HCT116 (cell line): ENCODE measurements at regions not wholly inside any gene's neighbourhood (a gene's known extent, or its start where the extent isn't known, plus 50 kb on each side); places are given as distances from the start of the nearest gene placed in this dataset.

Source experiments
- ATAC-seq: fragments of 200-7000 bp; cut with Tn5 transposase; 2 replicates; pipeline ENCODE4 v1.9.1; 2020; ENCODE audit warnings: mild to moderate bottlenecking, moderate library complexity
- BruUV-seq: library from RNA; stranded (reverse); fragments of 400-500 nt; replicated peaks from 2 replicates; lab custom pipeline; 2021; lab: Mats Ljungman, UMichigan
- CTCF ChIA-PET: fragments of 300-600 bp; sonication (Branson Sonifier 250); formaldehyde crosslinking; loops from one replicate; lab custom pipeline; 2021; ENCODE audit warnings: antibody characterized with exemption; lab: Charles Lee
- POLR2A ChIA-PET: fragments of 300-600, 350-600 bp; sonication (Branson Sonifier 250); formaldehyde crosslinking; loops from one replicate; lab custom pipeline; 2021; ENCODE audit warnings: antibody characterized with exemption; lab: Charles Lee
- RAD21 ChIA-PET, 2 experiments: fragments of 300-600 bp; sonication (Branson Sonifier 250); formaldehyde crosslinking; loops; one replicate each; lab custom pipeline; 2023; ENCODE audit warnings: low total read pairs in 2 of 2; ENCODE audit not compliant: uncharacterized antibody in 2 of 2, unreplicated experiment in 2 of 2, low non-redundant PET in 1 of 2; lab: Charles Lee
- DNase-seq: peaks from one replicate; pipeline ENCODE4 v3.0.0-alpha.2; 2010; ENCODE audit warnings: low read depth, low spot score
- H2AFZ ChIP-seq: fragments of 200-600 bp; shearing (Covaris generic), sonication (generic); 2 replicates; pipeline ENCODE4 v1.6.1; 2017; ENCODE audit warnings: low read depth, mixed run types, mixed read lengths, antibody characterized with exemption, low read length; ENCODE audit not compliant: poor library complexity, severe bottlenecking
- H3K27ac ChIP-seq: 2 replicates; pipeline ENCODE4 v1.5.1; 2012; ENCODE audit warnings: low read depth, low read length
- H3K27me3 ChIP-seq: fragments of 200-600 bp; sonication (generic); 2 replicates; pipeline ENCODE4 v1.6.1; 2016; ENCODE audit warnings: mixed run types, low read length, mixed read lengths; ENCODE audit not compliant: insufficient read depth
- H3K36me3 ChIP-seq, 2 experiments: fragments of 200-500 bp in 1 of 2; fragments of 200-600 bp in 1 of 2; sonication (Bioruptor generic) in 1 of 2; sonication (generic) in 1 of 2; 2 replicates each; pipeline versions ENCODE4 v1.5.1 to v1.6.1; 2014 to 2016; ENCODE audit warnings: low read length in 2 of 2, inconsistent platforms in 1 of 2, mixed read lengths in 1 of 2, mixed run types in 1 of 2; ENCODE audit not compliant: insufficient read depth in 2 of 2, control insufficient read depth in 1 of 2
- H3K4me1 ChIP-seq, 2 experiments: fragments of 200-600 bp in 1 of 2; sonication (generic) in 1 of 2; 2 replicates each; pipeline versions ENCODE4 v1.5.1 to v1.6.1; 2012 to 2017; ENCODE audit warnings: low read length in 2 of 2, inconsistent platforms in 1 of 2, mild to moderate bottlenecking in 1 of 2, mixed read lengths in 1 of 2, mixed run types in 1 of 2, moderate library complexity in 1 of 2; ENCODE audit not compliant: insufficient read depth in 2 of 2, control insufficient read depth in 1 of 2
- H3K4me2 ChIP-seq: fragments of 200-600 bp; sonication (generic); 2 replicates; pipeline ENCODE4 v1.6.1; 2017; ENCODE audit warnings: mixed run types, low read length, mixed read lengths
- H3K4me3 ChIP-seq, 2 experiments: fragments of 200-600 bp in 1 of 2; sonication (generic) in 1 of 2; replicated peaks in 1 of 2; 2 replicates each; pipeline ENCODE4 v1.5.1; 2011 to 2016; ENCODE audit warnings: low read length in 2 of 2, control low read depth in 1 of 2, low read depth in 1 of 2, mild to moderate bottlenecking in 1 of 2, mixed read lengths in 1 of 2, mixed run types in 1 of 2
- H3K79me2 ChIP-seq: fragments of 200-600 bp; sonication (generic); 2 replicates; pipeline ENCODE4 v1.6.1; 2017; ENCODE audit warnings: mild to moderate bottlenecking, mixed run types, low read length, moderate library complexity, mixed read lengths; ENCODE audit not compliant: insufficient read depth
- H3K9ac ChIP-seq: fragments of 200-600 bp; sonication (generic); 2 replicates; pipeline ENCODE4 v1.6.1; 2016; ENCODE audit warnings: low read length, mixed read lengths
- H3K9me2 ChIP-seq: fragments of 200-600 bp; sonication (generic), shearing (Covaris generic); 2 replicates; pipeline ENCODE4 v1.6.1; 2017; ENCODE audit warnings: mixed run types, mild to moderate bottlenecking, moderate library complexity; ENCODE audit not compliant: insufficient read depth
- H3K9me3 ChIP-seq, 2 experiments: fragments of 200-500 bp in 1 of 2; fragments of 200-600 bp in 1 of 2; sonication (Bioruptor generic) in 1 of 2; sonication (generic) in 1 of 2; 2 replicates each; pipeline ENCODE4 v1.6.1; 2014 to 2017; ENCODE audit warnings: low read length in 2 of 2, mixed read lengths in 2 of 2, inconsistent platforms in 1 of 2, low read depth in 1 of 2, mild to moderate bottlenecking in 1 of 2, mixed run types in 1 of 2, moderate library complexity in 1 of 2; ENCODE audit not compliant: control insufficient read depth in 1 of 2, insufficient read depth in 1 of 2
- H4K20me1 ChIP-seq: fragments of 200-600 bp; sonication (generic), shearing (Covaris generic); 2 replicates; pipeline ENCODE4 v1.6.1; 2017; ENCODE audit warnings: mixed run types, mild to moderate bottlenecking, moderate library complexity; ENCODE audit not compliant: insufficient read depth
- ATF3 ChIP-seq: IDR thresholded peaks from 2 replicates; pipeline ENCODE4 v1.6.1; 2012
- CEBPB ChIP-seq: IDR thresholded peaks from 2 replicates; pipeline ENCODE4 v1.6.1; 2012; ENCODE audit warnings: low read depth
- CTCF ChIP-seq, 3 experiments: fragments of 200-600 bp in 1 of 3; sonication (generic) in 1 of 3; IDR thresholded peaks in 2 of 3; conservative IDR thresholded peaks in 1 of 3; 2 replicates each; pipeline ENCODE4 v1.5.1; 2012 to 2017; ENCODE audit warnings: low read depth in 2 of 3, low read length in 2 of 3, antibody characterized with exemption in 1 of 3, borderline replicate concordance in 1 of 3, control low read depth in 1 of 3, mild to moderate bottlenecking in 1 of 3, mixed read lengths in 1 of 3, mixed run types in 1 of 3, moderate library complexity in 1 of 3; ENCODE audit not compliant: insufficient read depth in 1 of 3
- EGR1 ChIP-seq: IDR thresholded peaks from 2 replicates; pipeline ENCODE4 v1.6.1; 2012; ENCODE audit warnings: low read depth
- EZH2 ChIP-seq: fragments of 200-600 bp; sonication (generic); IDR thresholded peaks from 2 replicates; pipeline ENCODE4 v1.6.1; 2017; ENCODE audit warnings: antibody characterized with exemption, mixed run types
- FOSL1 ChIP-seq: IDR thresholded peaks from 2 replicates; pipeline ENCODE4 v1.6.1; 2012; ENCODE audit warnings: low read depth
- JUND ChIP-seq: IDR thresholded peaks from 2 replicates; pipeline ENCODE4 v1.6.1; 2012
- MAX ChIP-seq: IDR thresholded peaks from 2 replicates; pipeline ENCODE4 v1.6.1; 2012
- POLR2A ChIP-seq: IDR thresholded peaks from 2 replicates; pipeline ENCODE4 v1.7.0; 2011; ENCODE audit warnings: borderline replicate concordance; ENCODE audit not compliant: insufficient read depth, insufficient read length; ENCODE audit errors: extremely low read depth
- POLR2AphosphoS5 ChIP-seq: IDR thresholded peaks from 2 replicates; pipeline ENCODE4 v1.6.1; 2011; ENCODE audit warnings: mild to moderate bottlenecking, low read depth, low read length, moderate library complexity
- RAD21 ChIP-seq: IDR thresholded peaks from 2 replicates; pipeline ENCODE4 v1.6.1; 2012; ENCODE audit warnings: low read depth, mild to moderate bottlenecking
- REST ChIP-seq: IDR thresholded peaks from 2 replicates; pipeline ENCODE4 v1.6.1; 2012; ENCODE audit warnings: low read depth
- SIN3A ChIP-seq: IDR thresholded peaks from 2 replicates; pipeline ENCODE4 v1.6.1; 2012; ENCODE audit warnings: low read depth
- SP1 ChIP-seq: IDR thresholded peaks from 2 replicates; pipeline ENCODE4 v1.6.1; 2012; ENCODE audit warnings: low read depth
- SRF ChIP-seq: IDR thresholded peaks from 2 replicates; pipeline ENCODE4 v1.6.1; 2012; ENCODE audit warnings: low read depth
- YY1 ChIP-seq: IDR thresholded peaks from 2 replicates; pipeline ENCODE4 v1.6.1; 2011; ENCODE audit warnings: low read length, low read depth, moderate library complexity, mild to moderate bottlenecking; ENCODE audit not compliant: insufficient replicate concordance; ENCODE audit errors: extremely low read depth
- ZBTB33 ChIP-seq: IDR thresholded peaks from 2 replicates; pipeline ENCODE4 v1.6.1; 2011; ENCODE audit warnings: mild to moderate bottlenecking, low read length, moderate library complexity; ENCODE audit not compliant: insufficient replicate concordance; ENCODE audit errors: extremely low read depth
- intact Hi-C: fragments of 100-400 bp; cut with micrococcal nuclease; formaldehyde crosslinking; loops from 2 replicates; pipeline ENCODE4 v1.10.0; 2022

- ChIA-PET POLR2A (no interaction called here), CTCF (no interaction called here), RAD21 (no interaction called here)
- no peaks in the 10 kb centered on the region for H3K9me3 ChIP-seq
- BruUV-seq = no TSS peak
- intact Hi-C loops = no loop called here
- H3K9me2 ChIP-seq = no peaks in the 10 kb centered on the region
- no peak overlapping the region for H3K9ac ChIP-seq
- H3K27ac ChIP-seq = no peak overlapping the region
- TF ChIP-seq FOSL1 = no peak
- TF ChIP-seq JUND = no peak
- TF ChIP-seq EGR1 = no peak
- no peak for TF ChIP-seq POLR2A
- no peak for TF ChIP-seq SIN3A
- TF ChIP-seq CTCF (IDR thresholded peaks at IDR 0.05 in 2 of 3, conservative IDR thresholded peaks at IDR 0.05 in 1 of 3; ENCODE audit: borderline replicate concordance in 1 of 3, insufficient read depth in 1 of 3, low read depth in 2 of 3, low read length in 2 of 3) = no peak
- TF ChIP-seq REST = no peak
- no peak for TF ChIP-seq SP1
- no peak for TF ChIP-seq RAD21
- TF ChIP-seq YY1 = no peak
- no peak for TF ChIP-seq MAX
- TF ChIP-seq ATF3 = no peak
- TF ChIP-seq EZH2 = no peak
- TF ChIP-seq ZBTB33 = no peak
- no peak for TF ChIP-seq POLR2AphosphoS5
- TF ChIP-seq SRF = no peak
- TF ChIP-seq CEBPB = no peak
- peaks cover 44% of the 10 kb centered on the region for H3K27me3 ChIP-seq
- H3K79me2 ChIP-seq = no peaks in the 10 kb centered on the region
- ATAC-seq (no peak), DNase-seq (no peak)
- H3K4me1 ChIP-seq = no peaks in the 10 kb centered on the region
- H4K20me1 ChIP-seq = no peaks in the 10 kb centered on the region
- H2AFZ ChIP-seq = no peak overlapping the region
- no peak overlapping the region for H3K4me2 ChIP-seq
- H3K36me3 ChIP-seq = no peaks in the 10 kb centered on the region
- H3K4me3 ChIP-seq = no peak overlapping the region
Measured at GRCh38 chr2:60319031-60319547, 234.4 kb downstream of the BCL11A start.
